Thyroid gland (tissue), 4 donors: ENCODE measurements at regions not wholly inside any gene's neighbourhood (a gene's known extent, or its start where the extent isn't known, plus 50 kb on each side); places are given as distances from the start of the nearest gene placed in this dataset.

Experiments
- DNase-seq, 2 donors: peaks; one replicate each; pipeline ENCODE4 v3.0.0-alpha.2; 2019
- H3K27ac ChIP-seq, 3 donors: fragments of 200-600 bp; sonication (generic); 1 replicate in 2 of 3; 2 replicates in 1 of 3; pipeline ENCODE4 v1.5.1; 2016 to 2019; ENCODE audit warnings: mild to moderate bottlenecking in 1 of 3, moderate library complexity in 1 of 3
- H3K27me3 ChIP-seq: fragments of 200-600 bp; sonication (generic); one replicate; pipeline ENCODE4 v1.5.1; 2019
- H3K36me3 ChIP-seq, 2 donors: fragments of 200-600 bp; sonication (generic); one replicate each; pipeline ENCODE4 v1.5.1; 2016 to 2019
- H3K4me1 ChIP-seq, 2 donors: fragments of 200-600 bp; sonication (generic); one replicate each; pipeline ENCODE4 v1.5.1; 2017 to 2019
- H3K4me3 ChIP-seq, 3 donors: fragments of 200-600 bp; sonication (generic); replicated peaks in 1 of 3; 1 replicate in 2 of 3; 2 replicates in 1 of 3; pipeline ENCODE4 v1.5.1; 2016; ENCODE audit warnings: mild to moderate bottlenecking in 1 of 3
- H3K9me3 ChIP-seq: fragments of 200-600 bp; sonication (generic); one replicate; pipeline ENCODE4 v1.5.1; 2017
- CTCF ChIP-seq, 6 experiments: fragments of 200-600 bp in 3 of 6; fragments of 450-650 bp in 3 of 6; sonication (generic) in 3 of 6; IDR thresholded peaks; one replicate each; pipeline ENCODE4 v1.5.1; 2016 to 2019; ENCODE audit warnings: antibody characterized with exemption in 6 of 6, mild to moderate bottlenecking in 2 of 6, inconsistent platforms in 1 of 6, moderate library complexity in 1 of 6
- POLR2A ChIP-seq, 2 donors: fragments of 450-650 bp; IDR thresholded peaks; one replicate each; pipeline ENCODE4 v1.6.1; 2017; ENCODE audit warnings: antibody characterized with exemption in 2 of 2, mild to moderate bottlenecking in 2 of 2, moderate library complexity in 1 of 2
- WGBS, 2 donors: methylation state at CpG; one replicate each; pipeline ENCODE4 v1.1.5; 2017; 5-methylcytosine and 5-hydroxymethylcytosine counted together
- intact Hi-C: fragments of 100-400 bp; cut with DNase I; formaldehyde crosslinking; loops from one replicate; pipeline ENCODE4 v1.15.1; 2023

GRCh38 chr4:171433674-171434073, 379.5 kb upstream of the GALNTL6 start:
- TF ChIP-seq CTCF (IDR thresholded peaks at IDR 0.05) (no peak), POLR2A (IDR thresholded peaks at IDR 0.05) (no peak)
- Histone ChIP-seq H3K9me3 (no peaks in the 10 kb centered on the region), H3K27ac (no peak overlapping the region), H3K27me3 (no peaks in the 10 kb centered on the region), H3K4me3 (no peak overlapping the region), H3K4me1 (no peaks in the 10 kb centered on the region), H3K36me3 (no peaks in the 10 kb centered on the region)
- intact Hi-C loops, result no loop called here
- no peak for DNase-seq

- H3K27me3 ChIP-seq, result no peaks in the 10 kb centered on the region
- no peaks in the 10 kb centered on the region for H3K4me1 ChIP-seq
- intact Hi-C loops, result no loop called here
- H3K4me3 ChIP-seq, result no peak overlapping the region
- no peaks in the 10 kb centered on the region for H3K9me3 ChIP-seq
- DNase-seq, result no peak
- no peak overlapping the region for H3K27ac ChIP-seq
- H3K36me3 ChIP-seq, result no peaks in the 10 kb centered on the region
- TF ChIP-seq POLR2A (IDR thresholded peaks at IDR 0.05) (no peak), CTCF (IDR thresholded peaks at IDR 0.05) (no peak)
Observed at GRCh38 chr4:171432536-171432935, 380.7 kb upstream of the GALNTL6 start.

GRCh38 chr4:171430495-171430894, 382.7 kb upstream of the GALNTL6 start:
- Histone ChIP-seq H3K27ac (no peak overlapping the region), H3K36me3 (no peaks in the 10 kb centered on the region), H3K9me3 (no peaks in the 10 kb centered on the region), H3K4me1 (no peaks in the 10 kb centered on the region), H3K4me3 (no peak overlapping the region), H3K27me3 (no peaks in the 10 kb centered on the region)
- DNase-seq, result no peak
- intact Hi-C loops, result no loop called here
- 96 to 97% methylated on average over 3 of the region's 3 CpGs for WGBS, 2 donors
- TF ChIP-seq CTCF (IDR thresholded peaks at IDR 0.05) (no peak), POLR2A (IDR thresholded peaks at IDR 0.05) (no peak)

GRCh38 chr4:171397175-171397574, 416.0 kb upstream of the GALNTL6 start:
- no peak for DNase-seq
- Histone ChIP-seq H3K27me3 (no peaks in the 10 kb centered on the region), H3K36me3 (no peaks in the 10 kb centered on the region), H3K9me3 (no peaks in the 10 kb centered on the region), H3K4me3 (no peak overlapping the region), H3K4me1 (no peaks in the 10 kb centered on the region), H3K27ac (no peak overlapping the region)
- WGBS, 2 donors, result 94 to 95% methylated on average over 6 of the region's 6 CpGs
- intact Hi-C loops, result no loop called here
- TF ChIP-seq POLR2A (IDR thresholded peaks at IDR 0.05) (no peak), CTCF (IDR thresholded peaks at IDR 0.05) (no peak)

GRCh38 chr4:171390626-171391025, 422.6 kb upstream of the GALNTL6 start:
- Histone ChIP-seq H3K9me3 (no peaks in the 10 kb centered on the region), H3K27ac (no peak overlapping the region), H3K4me3 (no peak overlapping the region), H3K27me3 (no peaks in the 10 kb centered on the region), H3K4me1 (no peaks in the 10 kb centered on the region), H3K36me3 (no peaks in the 10 kb centered on the region)
- TF ChIP-seq POLR2A (IDR thresholded peaks at IDR 0.05) (no peak), CTCF (IDR thresholded peaks at IDR 0.05) (no peak)
- intact Hi-C loops, result no loop called here
- DNase-seq, result no peak
- WGBS, 2 donors, result 68 to 71% methylated on average over 3 of the region's 3 CpGs
